ENCODE measurements at regions not wholly inside any gene's neighbourhood (a gene's known extent, or its start where the extent isn't known, plus 50 kb on each side); places are given as distances from the start of the nearest gene placed in this dataset.
"Not testable (repeated sequence)": the region's sequence is repeated elsewhere in the genome, so short reads cannot be mapped to it uniquely, and the experiment has no call there.

GRCh38 chr1:234781241-234782065, 171.5 kb upstream of the IRF2BP2 start:
- DNase-seq (ENCODE audit: low read depth in 2 of 2, low spot score in 1 of 2): no peak

- no peak for DNase-seq (ENCODE audit: low read depth in 2 of 2, low spot score in 1 of 2)
Observed at GRCh38 chr1:234780531-234781162, 170.7 kb upstream of the IRF2BP2 start.

- no peak for DNase-seq (ENCODE audit: low read depth in 2 of 2, low spot score in 1 of 2)
Observed at GRCh38 chr1:234780112-234780511, 170.1 kb upstream of the IRF2BP2 start.

DNA sequence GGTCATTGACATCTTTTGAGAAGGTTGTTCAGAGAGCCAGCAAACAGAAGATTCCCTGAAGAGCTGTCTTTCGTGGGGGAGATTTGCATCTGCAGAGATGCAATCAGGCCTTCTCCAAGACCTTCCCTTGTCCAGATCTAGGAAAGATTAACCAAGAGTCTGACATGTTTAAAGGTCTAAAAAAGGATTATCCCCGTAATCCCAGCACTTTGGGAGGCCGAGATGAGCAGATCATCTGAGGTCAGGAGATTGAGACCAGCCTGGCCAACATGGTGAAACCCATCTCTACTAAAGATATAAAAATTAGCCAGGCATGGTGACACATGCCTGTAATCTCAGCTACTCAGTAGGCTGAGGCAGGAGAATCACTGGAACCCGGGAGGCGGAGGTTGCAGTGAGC, 169.6 kb upstream of the IRF2BP2 start:
- DNase-seq (ENCODE audit: low read depth in 2 of 2, low spot score in 1 of 2): not testable (repeated sequence)

DNA sequence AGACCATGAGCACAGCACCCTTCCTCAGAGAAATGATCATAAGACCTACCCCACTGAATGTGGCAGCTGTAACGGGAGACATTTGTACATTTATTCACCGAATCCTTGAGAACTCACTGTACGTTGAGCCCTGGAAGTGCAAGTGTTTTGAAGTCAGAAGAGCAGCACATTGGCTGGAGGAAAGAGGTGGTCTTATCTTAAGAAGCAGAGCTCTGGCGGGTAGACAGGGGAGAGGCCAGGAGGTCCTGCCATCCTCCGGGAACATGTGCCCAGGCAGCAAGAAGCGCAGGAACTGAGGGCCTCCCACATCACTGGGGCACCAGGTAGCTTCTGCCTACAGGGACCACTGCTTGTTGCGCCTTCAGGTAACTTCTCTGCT, 169.2 kb upstream of the IRF2BP2 start:
- DNase-seq (ENCODE audit: low read depth in 2 of 2, low spot score in 1 of 2): no peak

GRCh38 chr1:234778221-234779159, 168.5 kb upstream of the IRF2BP2 start:
- DNase-seq (ENCODE audit: low read depth in 2 of 2, low spot score in 1 of 2): no peak

DNA sequence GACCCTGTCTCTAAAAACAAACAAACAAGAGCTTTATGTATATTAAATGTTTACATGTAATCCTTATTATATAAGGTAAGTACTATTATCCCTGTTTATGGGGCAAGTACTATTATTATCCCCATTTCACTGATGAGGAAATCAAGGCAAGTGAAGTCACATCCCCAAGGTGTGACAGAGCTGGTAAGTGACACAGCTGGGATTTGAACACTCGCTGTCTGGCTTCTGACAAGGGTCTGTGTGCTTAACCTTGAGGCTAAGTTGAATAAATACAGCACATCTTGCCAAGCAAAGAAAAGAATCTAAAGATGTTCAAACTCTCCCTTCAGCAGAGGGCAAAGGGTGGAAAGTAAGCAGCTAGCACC, 167.9 kb upstream of the IRF2BP2 start:
- no peak for DNase-seq (ENCODE audit: low read depth in 2 of 2, low spot score in 1 of 2)

DNA sequence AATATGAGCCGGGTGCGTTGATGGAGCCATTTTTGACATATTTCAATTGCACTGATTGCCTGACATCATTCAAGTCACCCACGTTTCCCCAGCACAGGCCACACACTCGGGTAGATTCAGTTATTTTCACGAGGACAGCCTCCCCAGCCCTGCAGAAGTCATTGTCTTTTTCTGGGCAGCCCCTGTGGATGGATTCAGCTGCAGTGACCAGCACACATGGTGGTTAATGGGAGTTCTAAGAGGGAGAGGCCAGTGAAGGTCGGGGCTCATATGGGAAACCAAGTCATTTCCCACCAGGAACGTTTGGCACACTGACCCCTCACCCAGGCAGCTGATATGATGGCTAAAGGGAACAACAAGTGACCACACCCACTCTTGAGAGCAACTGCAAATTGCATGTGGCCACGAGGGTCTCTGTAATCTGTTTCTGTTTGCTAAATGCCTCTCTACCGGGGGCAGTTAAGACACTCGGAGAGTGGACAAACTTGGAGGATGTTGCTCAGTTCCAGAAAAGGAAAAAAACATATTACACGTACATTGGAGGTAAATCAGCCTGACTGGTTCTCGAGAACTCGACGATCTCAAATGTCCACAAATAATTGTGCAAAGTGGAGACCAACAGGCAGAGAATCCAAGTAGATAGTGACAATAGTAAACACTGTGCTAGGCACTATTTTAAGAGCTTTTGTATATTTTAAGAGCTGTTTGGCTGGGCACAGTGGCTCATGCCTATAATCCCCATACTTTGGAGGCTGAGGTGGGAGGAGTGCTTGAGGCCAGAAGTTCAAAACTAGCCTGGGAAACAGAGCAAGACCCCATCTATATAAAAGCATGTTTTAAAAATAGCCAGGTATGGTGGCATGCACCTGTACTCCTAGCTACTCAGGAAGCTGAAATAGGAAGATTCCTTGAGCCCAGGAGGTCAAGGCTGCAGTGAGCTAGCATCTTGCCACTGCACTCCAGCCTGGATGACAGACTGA, 167.2 kb upstream of the IRF2BP2 start:
- DNase-seq (ENCODE audit: low read depth in 2 of 2, low spot score in 1 of 2): no peak

DNA sequence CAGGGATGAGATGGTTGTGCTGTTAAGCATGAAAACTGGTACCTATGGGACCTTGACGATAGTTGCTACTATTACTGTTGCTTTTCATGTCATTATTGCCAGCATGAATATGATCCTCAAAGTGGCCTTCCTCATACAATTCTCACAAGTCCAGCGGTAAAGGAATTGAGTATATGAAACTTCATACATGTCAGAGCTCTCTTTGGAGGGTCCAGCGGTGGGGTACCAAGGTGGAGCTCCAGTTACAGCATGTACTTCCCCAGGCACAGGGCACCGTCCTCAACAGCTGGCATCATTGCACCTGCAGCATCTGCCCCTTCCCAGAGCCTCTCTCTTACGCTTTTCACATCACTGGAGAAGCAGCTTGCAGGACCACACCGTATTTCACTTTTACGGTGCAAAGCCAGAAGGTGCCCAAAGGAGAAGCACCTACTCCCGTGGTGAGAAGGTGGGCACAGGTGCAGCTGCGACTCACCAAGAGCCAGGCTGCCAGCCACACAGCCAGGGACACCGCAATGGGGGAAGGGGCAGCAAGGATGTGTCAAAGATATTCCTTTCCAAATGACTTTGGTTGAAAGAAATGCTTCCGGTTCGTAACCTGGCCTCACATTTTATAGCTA, 166.4 kb upstream of the IRF2BP2 start:
- DNase-seq (ENCODE audit: low read depth in 2 of 2, low spot score in 1 of 2): no peak

GRCh38 chr1:234775477-234776246, 165.7 kb upstream of the IRF2BP2 start:
- no peak for DNase-seq (ENCODE audit: low read depth in 2 of 2, low spot score in 1 of 2)

GRCh38 chr1:234774971-234775370, 165.0 kb upstream of the IRF2BP2 start:
- DNase-seq (ENCODE audit: low read depth in 2 of 2, low spot score in 1 of 2): no peak

GRCh38 chr1:234773936-234774677, 164.1 kb upstream of the IRF2BP2 start:
- DNase-seq (ENCODE audit: low read depth in 2 of 2, low spot score in 1 of 2): no peak

GRCh38 chr1:234772345-234773147, 162.6 kb upstream of the IRF2BP2 start:
- DNase-seq (ENCODE audit: low read depth in 2 of 2, low spot score in 1 of 2): peak; percentile 69 to 84

- DNase-seq (ENCODE audit: low read depth in 2 of 2, low spot score in 1 of 2): no peak
Observed at GRCh38 chr1:234771642-234772344, 161.8 kb upstream of the IRF2BP2 start.

DNA sequence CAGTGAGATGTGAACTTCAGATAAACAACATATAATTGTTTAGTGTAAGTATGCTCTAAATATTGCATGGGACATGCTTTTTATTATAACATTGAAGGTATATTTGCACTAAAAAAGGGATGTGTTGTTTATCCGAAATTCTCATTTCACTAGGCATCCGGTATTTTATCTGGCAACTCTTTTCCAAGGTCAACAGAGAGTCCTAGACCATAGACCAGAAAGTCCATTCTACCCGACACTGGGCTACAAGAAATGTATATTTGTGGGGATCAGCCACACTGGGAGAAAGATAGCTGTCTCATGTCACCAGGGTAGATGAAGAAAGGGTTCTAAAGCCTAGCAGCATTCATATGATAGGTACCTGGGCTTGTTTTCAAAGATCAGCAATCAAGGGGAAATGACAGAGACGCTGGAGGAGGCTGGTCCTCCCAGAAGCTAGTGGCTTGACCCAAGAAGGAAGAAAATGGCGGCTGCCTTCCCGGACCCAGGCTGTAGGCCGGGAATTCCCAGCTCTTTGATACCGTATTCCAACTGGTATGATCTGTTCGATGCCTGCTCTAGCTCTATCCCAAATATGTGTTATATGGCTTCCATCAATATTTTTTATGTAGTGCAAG, 161.1 kb upstream of the IRF2BP2 start:
- DNase-seq (ENCODE audit: low read depth in 2 of 2, low spot score in 1 of 2): no peak

DNA sequence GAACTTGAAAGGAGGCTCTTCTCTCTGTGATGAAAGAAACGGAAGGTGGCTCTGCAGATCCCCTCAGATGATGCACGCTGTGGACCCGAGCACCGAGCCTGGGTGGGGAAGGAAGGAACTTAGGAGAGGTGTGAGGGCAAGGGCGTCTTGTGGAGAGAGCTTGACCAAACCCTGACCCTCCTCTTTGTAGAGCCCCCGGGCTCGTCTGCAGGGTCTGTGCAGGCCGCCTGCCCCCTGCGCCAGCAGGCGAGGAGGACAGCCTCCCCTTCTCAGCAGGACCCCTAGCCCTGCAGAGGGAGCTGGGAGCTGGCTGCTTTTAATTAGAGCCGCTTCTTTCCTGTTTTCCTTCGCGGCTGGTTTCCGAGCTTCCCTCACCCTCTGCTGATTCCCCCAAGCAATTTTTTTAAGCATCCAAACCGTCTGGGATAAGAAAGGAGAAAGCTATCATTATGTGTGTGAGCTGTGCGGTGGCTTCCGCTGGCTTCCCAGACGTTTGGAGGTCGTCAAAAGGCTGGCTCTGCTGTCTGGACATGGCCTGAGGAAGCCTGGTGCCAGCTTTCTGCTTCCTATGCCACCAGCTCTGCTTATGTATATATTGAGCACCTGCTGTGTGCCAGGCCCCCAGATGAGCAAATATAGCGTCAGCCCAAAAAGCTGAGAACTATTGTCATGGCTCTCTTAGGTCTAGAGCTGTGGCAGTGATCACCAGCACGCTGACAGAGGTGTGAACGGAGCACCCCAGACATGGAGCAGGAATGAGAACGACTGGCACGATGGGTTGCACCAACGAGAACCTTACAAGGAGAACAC, 160.2 kb upstream of the IRF2BP2 start:
- no peak for DNase-seq (ENCODE audit: low read depth in 2 of 2, low spot score in 1 of 2)

Data from stimulated activated CD8-positive, alpha-beta memory T cell treated with anti-CD3 and anti-CD28 coated beads, Interleukin-4, amount 100 ng/mL, for 4 hours (primary cell).